HFFc6 (cell line): ENCODE measurements at regions not wholly inside any gene's neighbourhood (a gene's known extent, or its start where the extent isn't known, plus 50 kb on each side); places are given as distances from the start of the nearest gene placed in this dataset.

Experiments
- DNase-seq: peaks from one replicate; pipeline ENCODE4 v3.0.0-alpha.2; 2018
- H3K27ac Mint-ChIP-seq: 2 replicates; pipeline ENCODE4 v1.8.0; 2020; ENCODE audit warnings: mild to moderate bottlenecking, mixed read lengths
- H3K27me3 Mint-ChIP-seq: 2 replicates; pipeline ENCODE4 v1.8.0; 2021; ENCODE audit warnings: mild to moderate bottlenecking, moderate library complexity, mixed read lengths; ENCODE audit not compliant: insufficient read depth
- H3K36me3 Mint-ChIP-seq: 2 replicates; pipeline ENCODE4 v1.8.0; 2021; ENCODE audit warnings: low read depth, mixed read lengths
- H3K4me1 Mint-ChIP-seq: 2 replicates; pipeline ENCODE4 v1.8.0; 2020; ENCODE audit warnings: low read depth, mixed read lengths
- H3K4me3 Mint-ChIP-seq: 2 replicates; pipeline ENCODE4 v1.8.0; 2020; ENCODE audit warnings: mild to moderate bottlenecking, moderate library complexity, mixed read lengths
- H3K9me3 Mint-ChIP-seq: 2 replicates; pipeline ENCODE4 v1.8.0; 2020; ENCODE audit warnings: mild to moderate bottlenecking, mixed read lengths
- CTCF ChIP-seq: fragments of 200-600 bp; sonication (generic); IDR thresholded peaks from 2 replicates; pipeline ENCODE4 v1.5.0; 2021; ENCODE audit warnings: antibody characterized with exemption, mild to moderate bottlenecking

- H3K27ac Mint-ChIP-seq: no peak overlapping the region
- H3K27me3 Mint-ChIP-seq: peaks cover 4% of the 10 kb centered on the region
- no peak for DNase-seq
- peaks cover 14% of the 10 kb centered on the region; the same call in 1 of the 2 replicates for H3K36me3 Mint-ChIP-seq
- no peak for TF ChIP-seq CTCF
- peaks cover 14% of the 10 kb centered on the region for H3K9me3 Mint-ChIP-seq
- no peak overlapping the region for H3K4me3 Mint-ChIP-seq
- no peaks in the 10 kb centered on the region for H3K4me1 Mint-ChIP-seq
Observed at GRCh38 chr5:81805086-81805485, 54.2 kb upstream of the SSBP2 start.

GRCh38 chr5:81803812-81804211, 52.9 kb upstream of the SSBP2 start:
- Mint-ChIP-seq H3K9me3 (peaks cover 14% of the 10 kb centered on the region), H3K36me3 (peaks cover 14% of the 10 kb centered on the region; the same call in 1 of the 2 replicates), H3K4me3 (no peak overlapping the region), H3K4me1 (no peaks in the 10 kb centered on the region), H3K27me3 (peaks cover 4% of the 10 kb centered on the region), H3K27ac (no peak overlapping the region)
- DNase-seq: no peak
- no peak for TF ChIP-seq CTCF

- Mint-ChIP-seq H3K9me3 (peaks cover 5% of the 10 kb centered on the region; the same call in 1 of the 2 replicates), H3K27me3 (peaks cover 6% of the 10 kb centered on the region), H3K27ac (no peak overlapping the region), H3K4me3 (no peak overlapping the region), H3K36me3 (peaks cover 6% of the 10 kb centered on the region; the same call in 1 of the 2 replicates), H3K4me1 (no peaks in the 10 kb centered on the region)
- TF ChIP-seq CTCF: no peak
- DNase-seq: no peak
Observed at GRCh38 chr5:81802625-81803024, 51.7 kb upstream of the SSBP2 start.

- no peak for DNase-seq
- Mint-ChIP-seq H3K4me3 (no peak overlapping the region), H3K27me3 (peaks cover 6% of the 10 kb centered on the region), H3K27ac (no peak overlapping the region), H3K9me3 (peaks cover 3% of the 10 kb centered on the region; the same call in 1 of the 2 replicates), H3K36me3 (peaks cover 4% of the 10 kb centered on the region; the same call in 1 of the 2 replicates), H3K4me1 (no peaks in the 10 kb centered on the region)
- no peak for TF ChIP-seq CTCF
Observed at GRCh38 chr5:81802020-81802419, 51.1 kb upstream of the SSBP2 start.

- DNase-seq: no peak
- H3K36me3 Mint-ChIP-seq: no peaks in the 10 kb centered on the region
- H3K9me3 Mint-ChIP-seq: no peaks in the 10 kb centered on the region
- H3K27me3 Mint-ChIP-seq: peaks cover 4% of the 10 kb centered on the region
- H3K4me3 Mint-ChIP-seq: no peak overlapping the region
- TF ChIP-seq CTCF: no peak
- no peaks in the 10 kb centered on the region for H3K4me1 Mint-ChIP-seq
- no peak overlapping the region for H3K27ac Mint-ChIP-seq
Observed at GRCh38 chr5:81800797-81801196, 49.9 kb upstream of the SSBP2 start.
